Pancreas (tissue), 10 donors: ENCODE measurements at regions not wholly inside any gene's neighbourhood (a gene's known extent, or its start where the extent isn't known, plus 50 kb on each side); places are given as distances from the start of the nearest gene placed in this dataset.

Experiments
- ATAC-seq, 4 donors: fragments of 200-7000 bp; cut with Tn5 transposase; one replicate each; pipeline versions ENCODE4 v1.8.0 to v1.9.1; 2020; ENCODE audit warnings: mild to moderate bottlenecking in 4 of 4, moderate library complexity in 4 of 4
- DNase-seq, 6 donors: peaks; one replicate each; pipeline ENCODE4 v3.0.0-alpha.2; 2020
- FAIRE-seq: peaks from 2 replicates; lab custom pipeline; 2012; peaks lifted over from hg19 to GRCh38; lab: Jason Lieb, UNC
- H3K27ac ChIP-seq, 4 donors: fragments of 200-600 bp; sonication (generic); 1 replicate in 3 of 4; 2 replicates in 1 of 4; pipeline versions ENCODE4 v1.5.0 to v1.8.0; 2020
- H3K27me3 ChIP-seq, 4 donors: fragments of 200-600 bp; one replicate each; pipeline ENCODE4 v1.8.0; 2021
- H3K36me3 ChIP-seq, 3 donors: fragments of 200-600 bp; sonication (generic) in 1 of 3; one replicate each; pipeline versions ENCODE4 v1.5.0 to v1.8.0; 2020 to 2021
- H3K4me1 ChIP-seq, 3 donors: fragments of 200-600 bp; one replicate each; pipeline ENCODE4 v1.8.0; 2021
- H3K4me3 ChIP-seq, 4 donors: fragments of 200-600 bp; sonication (generic) in 2 of 4; one replicate each; pipeline versions ENCODE4 v1.5.0 to v1.8.0; 2020 to 2021
- H3K9me3 ChIP-seq, 4 donors: fragments of 200-600 bp; one replicate each; pipeline ENCODE4 v1.8.0; 2021
- CTCF ChIP-seq, 4 donors: fragments of 200-600 bp; sonication (generic) in 3 of 4; IDR thresholded peaks; one replicate each; pipeline versions ENCODE4 v1.5.0 to v1.8.0; 2021; ENCODE audit warnings: antibody characterized with exemption in 4 of 4
- WGBS, 2 donors: extraction: QIAGEN DNeasy Blood & Tissue Kit; methylation state at CpG; one replicate each; pipeline ENCODE4 v1.1.7; 2013; 5-methylcytosine and 5-hydroxymethylcytosine counted together
- intact Hi-C, 3 donors: fragments of 100-400 bp; cut with DNase I; formaldehyde crosslinking; loops; one replicate each; pipeline versions ENCODE4 v1.11.1 to v1.14.2; 2022
- donor health status: healthy with polysubstance abuse.
- donor health status: DM: no; HTN: no; CAD: no; lungs with moderate emphysema.
- donor health status: DM: no; HTN: no; CAD: no.
- donor health status: control.
- donor health status: control.
- donor health status: Bipolar disorder and iron deficiency.
- donor health status: DM: yes; HTN: yes; CAD: no.
- donor health status: DM: no; HTN: no; CAD: no.
- donor health status: DM: no; HTN: no; CAD: no.
- donor health status: DM: yes; HTN: yes; CAD: no.

DNA sequence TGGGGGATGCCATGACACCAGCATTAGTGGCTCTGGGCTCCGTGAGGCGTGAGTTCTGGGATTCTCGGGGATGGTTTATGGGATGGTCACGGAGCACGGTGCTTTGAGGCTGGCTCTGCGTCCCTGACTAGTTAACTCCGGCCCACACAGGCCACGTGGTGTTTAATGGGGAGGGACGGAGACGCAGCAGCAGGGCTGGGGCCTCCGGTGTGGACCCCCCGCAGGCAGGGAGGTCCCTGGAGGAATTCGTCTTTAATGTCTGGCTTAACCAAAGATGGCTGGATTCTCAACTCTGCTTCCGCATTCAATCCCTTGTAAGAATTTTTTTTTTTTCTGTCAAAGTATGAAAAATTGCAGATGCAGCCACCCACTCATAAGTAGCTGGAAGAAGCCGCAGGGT is 86.4 kb upstream of the RFLNA start:
- Histone ChIP-seq H3K9me3 (no peaks in the 10 kb centered on the region), H3K4me1 (no peaks in the 10 kb centered on the region), H3K27ac (no peak overlapping the region), H3K36me3 (no peaks in the 10 kb centered on the region), H3K27me3 (no peaks in the 10 kb centered on the region), H3K4me3 (no peak overlapping the region)
- no peak for FAIRE-seq
- 81 to 84% methylated on average over 15 of the region's 15 CpGs for WGBS, 2 donors
- intact Hi-C loops, result no loop called here
- no peak for ATAC-seq
- TF ChIP-seq CTCF (IDR thresholded peaks at IDR 0.05), result no peak
- no peak for DNase-seq

DNA sequence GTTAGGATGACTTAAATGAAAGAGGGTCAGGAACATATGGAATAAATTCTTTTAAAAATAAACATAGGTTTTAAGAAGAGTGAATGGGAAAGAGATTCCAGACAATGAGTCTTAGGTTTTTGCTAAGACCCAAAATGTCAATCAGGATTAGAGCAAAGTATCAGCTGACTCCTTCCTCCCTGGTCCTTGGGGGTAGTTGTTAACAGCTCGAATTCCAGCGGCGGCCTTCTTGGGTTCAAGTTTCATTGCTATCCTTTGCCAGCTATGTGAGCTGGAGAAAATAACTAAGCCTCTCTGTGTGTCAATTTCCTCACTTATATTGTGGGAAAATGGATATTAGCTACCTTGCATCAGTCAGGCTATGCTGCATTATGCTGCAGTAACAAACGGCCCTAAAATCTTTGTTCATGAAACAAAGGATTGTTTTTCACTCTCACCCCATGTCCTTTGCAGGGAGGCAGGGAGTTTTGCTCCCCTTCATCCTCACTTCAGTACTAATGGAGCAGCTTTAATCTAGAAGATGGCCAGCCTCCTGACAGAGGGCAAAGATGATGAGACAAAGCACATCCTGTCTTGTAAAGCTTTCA is 83.8 kb upstream of the RFLNA start:
- Histone ChIP-seq H3K4me1 (no peaks in the 10 kb centered on the region), H3K27me3 (no peaks in the 10 kb centered on the region), H3K27ac (no peak overlapping the region), H3K9me3 (no peaks in the 10 kb centered on the region), H3K36me3 (no peaks in the 10 kb centered on the region), H3K4me3 (no peak overlapping the region)
- WGBS, 2 donors, result 89% methylated on average over 4 of the region's 4 CpGs
- intact Hi-C loops, result no loop called here
- TF ChIP-seq CTCF (IDR thresholded peaks at IDR 0.05), result no peak
- no peak for FAIRE-seq
- no peak for DNase-seq
- no peak for ATAC-seq

DNA sequence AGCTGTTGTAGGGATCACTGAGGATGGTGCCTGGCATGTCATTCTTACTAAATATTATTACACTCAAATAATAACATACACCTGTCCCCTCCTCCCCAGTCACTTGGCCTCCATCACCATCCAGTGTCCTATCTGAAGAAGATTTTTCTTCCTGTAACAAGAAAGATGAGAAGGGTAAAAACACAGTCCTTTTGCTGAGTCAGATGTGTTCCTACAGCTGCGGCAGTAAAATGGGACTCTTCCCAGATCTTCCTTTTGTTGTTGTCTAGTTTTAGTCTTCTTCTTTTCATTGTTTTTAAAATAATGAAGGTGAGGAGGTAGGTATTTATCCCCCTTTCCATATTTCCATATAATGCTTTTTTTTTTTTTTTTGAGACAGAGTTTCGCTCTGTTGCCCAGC is 83.1 kb upstream of the RFLNA start:
- no peak for TF ChIP-seq CTCF (IDR thresholded peaks at IDR 0.05)
- no peaks in the 10 kb centered on the region for H3K27me3 ChIP-seq
- no peaks in the 10 kb centered on the region for H3K9me3 ChIP-seq
- H3K36me3 ChIP-seq, result no peaks in the 10 kb centered on the region
- H3K4me3 ChIP-seq, result no peak overlapping the region
- no peak overlapping the region for H3K27ac ChIP-seq
- WGBS, 2 donors, result 97 to 100% methylated on average over 2 of the region's 2 CpGs
- intact Hi-C loops, result no loop called here
- ATAC-seq, result no peak
- no peak for DNase-seq
- no peak for FAIRE-seq
- no peaks in the 10 kb centered on the region for H3K4me1 ChIP-seq

GRCh38 chr12:124213666-124214347 is 81.1 kb upstream of the RFLNA start:
- no peak for TF ChIP-seq CTCF (IDR thresholded peaks at IDR 0.05)
- 83 to 84% methylated on average over 11 of the region's 11 CpGs for WGBS, 2 donors
- Histone ChIP-seq H3K27ac (no peak overlapping the region), H3K9me3 (no peaks in the 10 kb centered on the region), H3K27me3 (no peaks in the 10 kb centered on the region), H3K36me3 (no peaks in the 10 kb centered on the region), H3K4me3 (no peak overlapping the region), H3K4me1 (no peaks in the 10 kb centered on the region)
- ATAC-seq (no peak), FAIRE-seq (no peak), DNase-seq (no peak)
- intact Hi-C loops, result no loop called here

- H3K27ac ChIP-seq, result no peak overlapping the region
- no peaks in the 10 kb centered on the region for H3K9me3 ChIP-seq
- no peaks in the 10 kb centered on the region for H3K36me3 ChIP-seq
- intact Hi-C loops, result no loop called here
- ATAC-seq, result no peak
- FAIRE-seq, result no peak
- H3K4me1 ChIP-seq, result no peaks in the 10 kb centered on the region
- WGBS, 2 donors, result 91 to 94% methylated on average over 3 of the region's 3 CpGs
- no peaks in the 10 kb centered on the region for H3K27me3 ChIP-seq
- TF ChIP-seq CTCF (IDR thresholded peaks at IDR 0.05), result no peak
- no peak overlapping the region for H3K4me3 ChIP-seq
- DNase-seq, result no peak
Measured at GRCh38 chr12:124214574-124214973, 80.3 kb upstream of the RFLNA start.
